ENCODE measurements at regions not wholly inside any gene's neighbourhood (a gene's known extent, or its start where the extent isn't known, plus 50 kb on each side); places are given as distances from the start of the nearest gene placed in this dataset.
"Not testable (repeated sequence)": the region's sequence is repeated elsewhere in the genome, so short reads cannot be mapped to it uniquely, and the experiment has no call there.

- no peak for DNase-seq
Observed at GRCh38 chr2:207416900-207417299, 112.9 kb upstream of the CREB1 start.

GRCh38 chr2:207417301-207417718 lies 112.5 kb upstream of the CREB1 start:
- peak; percentile 69 for DNase-seq

DNA sequence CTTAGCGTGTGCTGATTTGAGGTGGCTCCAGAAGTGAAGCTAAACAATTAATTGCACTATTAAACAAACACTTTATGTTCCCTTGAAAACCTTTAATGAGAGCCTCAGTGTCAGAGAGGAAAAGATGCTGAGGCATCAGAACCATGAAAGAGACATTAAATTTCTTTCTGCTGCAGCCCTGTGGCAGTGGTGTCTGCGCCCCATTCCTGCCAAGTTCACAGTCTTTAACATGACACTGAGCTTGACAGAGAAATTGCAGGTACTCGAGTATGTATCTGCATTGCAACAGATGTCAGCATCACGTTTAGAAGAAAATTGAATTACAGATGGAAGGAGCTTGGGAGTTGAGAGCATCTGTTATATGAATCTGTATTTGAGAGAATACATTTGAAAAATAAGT lies 111.3 kb upstream of the CREB1 start:
- no peak for DNase-seq

- DNase-seq: no peak
Observed at GRCh38 chr2:207419331-207419730, 110.4 kb upstream of the CREB1 start.

DNA sequence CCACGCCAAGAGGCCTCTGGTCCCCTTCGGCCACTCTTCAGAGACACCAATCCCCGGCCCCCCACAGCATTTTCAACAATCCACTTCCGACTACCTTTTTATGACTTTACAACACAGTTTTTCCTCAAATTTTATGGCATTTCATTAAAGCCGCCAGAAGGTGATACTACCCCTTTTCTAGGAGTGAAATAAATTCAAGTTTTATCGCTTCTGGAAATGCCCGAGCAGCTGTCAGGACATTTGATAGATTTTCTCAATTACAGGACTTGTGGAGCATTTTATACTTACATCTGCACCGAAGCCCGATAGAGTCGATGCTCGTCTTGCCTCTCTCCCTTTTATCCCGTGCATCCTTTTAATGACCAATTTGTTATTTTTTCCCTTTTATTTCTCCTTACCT lies 108.1 kb upstream of the CREB1 start:
- no peak for DNase-seq

GRCh38 chr2:207422380-207422779 lies 107.4 kb upstream of the CREB1 start:
- DNase-seq: no peak

GRCh38 chr2:207423886-207424285 lies 105.9 kb upstream of the CREB1 start:
- DNase-seq: peak; percentile 84

DNA sequence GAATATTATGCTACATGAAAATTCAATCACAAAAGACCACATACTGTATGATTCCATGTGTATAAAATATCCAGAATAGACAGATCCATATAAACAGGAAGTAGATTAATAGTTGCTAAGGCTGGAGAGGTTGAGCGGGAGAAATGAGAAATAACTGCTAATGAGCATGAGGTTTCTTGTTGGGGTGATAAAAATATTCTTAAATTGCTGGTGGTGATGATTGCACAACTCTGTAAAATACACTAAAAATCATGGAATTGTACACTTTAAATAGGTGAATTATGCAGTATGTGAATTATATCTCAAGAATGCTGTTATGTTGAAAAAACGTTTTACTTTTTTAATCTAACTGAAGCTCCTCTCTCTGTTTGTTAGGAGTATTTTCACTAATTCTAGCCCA lies 101.8 kb upstream of the CREB1 start:
- DNase-seq: no peak

DNA sequence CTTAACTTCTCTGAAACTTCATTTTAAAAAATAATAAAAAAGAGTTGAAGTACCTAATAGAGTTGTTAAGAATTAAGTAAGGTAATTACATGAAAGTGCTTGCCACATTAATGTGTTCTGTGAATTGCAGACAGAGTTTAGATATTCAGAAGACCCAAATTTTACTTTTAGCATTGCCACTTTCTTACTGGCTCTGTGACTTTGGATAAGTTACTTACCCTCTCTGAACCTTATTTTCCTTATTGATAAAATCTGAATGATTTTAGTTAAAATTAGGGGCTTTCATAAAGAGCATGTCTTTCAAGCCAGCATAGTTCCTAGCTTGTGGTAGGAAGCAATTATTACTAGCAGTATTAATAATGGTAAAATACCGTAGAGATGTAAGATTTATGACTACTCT lies 101.2 kb upstream of the CREB1 start:
- DNase-seq: no peak

GRCh38 chr2:207432453-207432852 lies 97.3 kb upstream of the CREB1 start:
- DNase-seq: no peak

- no peak for DNase-seq
Observed at GRCh38 chr2:207434306-207434705, 95.5 kb upstream of the CREB1 start.

DNA sequence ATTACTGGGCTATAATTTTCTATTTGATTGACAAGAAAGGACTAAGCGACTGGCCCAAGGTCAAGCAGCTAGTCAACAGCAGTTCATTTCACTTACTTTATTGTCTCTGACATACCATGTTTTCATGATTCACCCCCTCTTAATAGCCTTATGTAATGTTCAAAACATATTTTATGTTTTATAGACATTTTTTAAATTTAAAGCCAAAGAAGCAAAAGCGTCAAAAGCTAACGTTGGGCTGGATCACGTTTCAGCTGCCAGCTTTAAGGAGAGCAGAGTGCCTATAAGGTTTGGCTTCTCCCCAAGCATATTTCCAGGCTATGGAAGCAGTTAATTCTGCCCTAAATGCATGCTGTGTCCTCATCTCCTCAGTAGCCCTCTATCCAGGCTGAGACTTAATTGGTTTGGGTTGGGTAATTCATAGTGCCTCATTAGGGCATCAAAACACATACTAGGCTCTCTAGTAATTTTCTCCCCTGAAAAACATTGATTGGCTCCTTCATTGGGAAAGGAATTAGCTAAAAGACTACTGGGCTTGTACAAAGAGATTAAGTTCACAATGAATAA lies 94.8 kb upstream of the CREB1 start:
- no peak for DNase-seq

DNA sequence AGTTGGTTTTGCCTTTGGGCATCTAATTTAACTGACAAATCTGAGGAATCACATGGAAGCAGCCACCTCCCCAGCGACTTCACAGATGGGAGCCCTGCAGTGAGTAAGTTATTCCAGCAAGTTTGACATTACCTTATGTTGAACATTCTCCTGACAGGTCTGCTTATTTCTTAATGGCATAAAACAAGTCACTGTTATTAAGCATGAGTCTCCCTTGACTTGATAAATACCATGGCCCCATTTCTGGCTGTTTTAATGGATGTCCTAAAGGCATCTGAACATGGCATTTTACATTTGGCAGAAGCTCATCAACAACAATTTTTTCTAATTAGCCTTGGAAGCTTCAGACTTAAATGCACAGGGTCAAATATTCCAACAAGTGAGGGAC lies 92.6 kb upstream of the CREB1 start:
- DNase-seq: no peak

GRCh38 chr2:207437524-207438143 lies 92.1 kb upstream of the CREB1 start:
- DNase-seq: no peak

- no peak for DNase-seq
Observed at GRCh38 chr2:207438414-207439126, 91.2 kb upstream of the CREB1 start.

- DNase-seq: not testable (repeated sequence)
Observed at GRCh38 chr2:207439881-207440280, 89.9 kb upstream of the CREB1 start.

DNA sequence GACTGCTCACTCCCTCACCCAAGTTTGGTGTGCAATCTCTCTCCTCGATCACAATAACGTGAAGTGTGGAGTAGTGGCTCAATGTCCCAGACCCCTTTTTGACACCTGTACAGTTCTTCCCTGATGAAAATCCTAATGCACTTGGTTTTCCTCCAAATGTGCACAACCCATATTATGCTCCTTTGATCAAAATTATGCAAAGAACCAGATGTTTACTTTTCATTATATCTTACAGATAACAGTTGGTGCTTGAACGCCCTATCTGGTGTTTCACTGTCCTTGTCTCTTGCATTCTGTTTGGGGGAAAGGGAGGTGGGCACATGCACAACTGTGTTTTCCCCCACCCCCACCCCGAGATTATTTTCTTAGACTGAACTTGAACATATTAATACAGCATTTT lies 85.0 kb upstream of the CREB1 start:
- DNase-seq: no peak

- DNase-seq: no peak
Observed at GRCh38 chr2:207446653-207447052, 83.1 kb upstream of the CREB1 start.

- no peak for DNase-seq
Observed at GRCh38 chr2:207448006-207448405, 81.8 kb upstream of the CREB1 start.

DNA sequence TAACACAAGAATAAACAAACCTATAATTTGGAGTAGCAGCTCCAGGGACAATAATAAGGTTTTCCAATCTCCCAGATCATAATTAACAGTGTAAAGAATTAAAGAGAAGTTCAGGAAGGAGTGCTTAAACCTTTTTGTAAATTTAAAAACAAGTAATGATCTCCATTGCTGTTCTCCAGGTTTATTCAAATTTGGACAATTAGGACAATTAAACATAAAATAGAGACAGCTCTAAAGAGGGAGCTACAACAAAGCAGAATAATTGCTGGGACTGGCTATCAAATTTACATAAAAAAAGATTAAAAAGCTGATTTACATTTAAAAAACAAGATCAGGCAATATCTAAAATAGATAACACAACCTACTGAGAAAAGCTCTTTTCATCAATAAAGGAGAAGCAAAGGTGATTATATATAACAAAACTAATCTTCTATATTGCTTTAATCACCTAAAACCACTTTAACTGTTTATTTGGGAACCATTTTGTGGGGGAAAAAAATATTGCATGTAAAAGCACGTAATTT lies 80.1 kb upstream of the CREB1 start:
- no peak for DNase-seq

DNA sequence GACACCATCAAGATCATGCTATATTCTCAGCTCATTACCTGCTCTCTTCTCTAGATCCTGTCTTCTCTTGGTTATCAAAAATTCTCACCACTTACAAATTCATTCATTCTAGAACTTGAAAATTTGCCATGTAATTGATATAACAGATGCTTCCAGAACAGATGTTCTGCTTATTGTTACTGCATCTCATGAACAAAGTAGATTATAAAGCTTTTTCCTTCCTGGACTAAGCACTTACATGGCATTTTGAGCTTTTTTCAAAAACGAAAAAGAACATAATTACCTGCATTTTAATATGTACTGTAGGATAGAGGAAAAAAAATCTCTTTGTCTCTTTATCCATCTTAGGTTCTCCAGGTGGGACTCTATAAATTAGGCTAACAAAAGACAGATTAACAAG lies 79.6 kb upstream of the CREB1 start:
- no peak for DNase-seq

DNA sequence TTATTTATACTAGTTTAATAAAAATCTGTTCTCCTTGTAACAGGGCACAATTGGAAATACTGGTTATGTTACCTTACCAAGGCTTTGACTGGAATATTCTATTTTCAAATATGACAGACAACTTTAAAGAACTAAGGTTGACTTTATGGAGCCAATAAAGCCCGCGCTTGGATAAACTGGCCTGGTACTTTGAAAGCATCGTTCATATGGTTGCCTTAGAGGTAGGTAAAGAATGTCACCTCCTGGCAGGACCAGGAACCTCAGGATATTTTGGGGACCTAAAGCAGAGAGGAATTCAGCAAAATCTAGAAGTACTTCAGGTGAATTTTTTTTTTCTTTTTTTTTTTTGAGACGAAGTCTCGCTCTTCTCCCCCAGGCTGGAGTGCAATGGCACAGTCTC lies 71.2 kb upstream of the CREB1 start:
- DNase-seq: no peak

GRCh38 chr2:207459990-207460757 lies 69.6 kb upstream of the CREB1 start:
- no peak for DNase-seq

DNA sequence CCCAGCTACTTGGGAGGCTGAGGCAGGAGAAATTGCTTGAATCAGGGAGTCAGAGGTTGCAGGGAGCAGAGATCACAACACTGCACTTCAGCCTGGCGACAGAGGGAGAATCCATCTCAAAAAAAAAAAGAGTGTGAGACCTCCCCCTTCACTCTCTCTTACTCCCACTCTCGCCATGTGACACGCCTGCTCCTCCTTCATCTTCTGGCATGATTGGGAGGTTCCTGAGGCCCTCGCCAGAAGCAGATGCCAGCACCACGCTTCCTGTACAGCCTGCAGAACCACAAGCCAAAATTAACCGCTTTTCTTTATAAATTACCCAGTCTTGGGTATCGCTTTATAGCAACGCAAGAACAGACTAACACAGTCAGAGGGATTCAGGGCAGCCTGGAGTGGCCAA lies 66.3 kb upstream of the CREB1 start:
- DNase-seq: no peak

Measured in NK-92 treated with Interleukin-12 subunit alpha and Interleukin-12 subunit beta, amount 100 ng/mL, for 24 hours (cell line).